ENCODE measurements at regions not wholly inside any gene's neighbourhood (a gene's known extent, or its start where the extent isn't known, plus 50 kb on each side); places are given as distances from the start of the nearest gene placed in this dataset.

- no peak for TF ChIP-seq EZH2 (IDR thresholded peaks at IDR 0.05; ENCODE audit: low read depth, low read length, severe bottlenecking)
- no peak for TF ChIP-seq TAF1 (IDR thresholded peaks at IDR 0.05; ENCODE audit: low read depth, low read length)
- no peak for TF ChIP-seq PHF8 (conservative IDR thresholded peaks at IDR 0.05; ENCODE audit: low read depth, low read length)
- no peak for TF ChIP-seq NRF1 (IDR thresholded peaks at IDR 0.05; ENCODE audit: low read depth, low read length)
- no peak for TF ChIP-seq POLR2A (IDR thresholded peaks at IDR 0.05; ENCODE audit: control extremely low read depth in 1 of 2, low read depth in 2 of 2, low read length in 2 of 2)
Observed at GRCh38 chr5:5658889-5659465, 236.5 kb downstream of the ICE1 start.

Measured in H1 (cell line).